B cell (primary cell): ENCODE measurements at regions not wholly inside any gene's neighbourhood (a gene's known extent, or its start where the extent isn't known, plus 50 kb on each side); places are given as distances from the start of the nearest gene placed in this dataset.
A peak's percentile ranks its signal among the peaks of the same experiment; 100 is the strongest.

Source experiments
- ATAC-seq: fragments of 200-7000 bp; cut with Tn5 transposase; one replicate; pipeline ENCODE4 v1.10.0; 2021; ENCODE audit warnings: low read depth, mild to moderate bottlenecking, moderate number of reproducible peaks, moderate library complexity
- CTCF ChIA-PET: fragments of 350-600 bp; sonication (Branson Sonifier 250); formaldehyde crosslinking; loops from one replicate; lab custom pipeline; 2021; ENCODE audit warnings: antibody characterized with exemption, inconsistent platforms; lab: Charles Lee
- POLR2A ChIA-PET: fragments of 350-600 bp; sonication (Branson Sonifier 250); formaldehyde crosslinking; loops from one replicate; lab custom pipeline; 2021; ENCODE audit warnings: antibody characterized with exemption; lab: Charles Lee
- DNase-seq: peaks from one replicate; pipeline ENCODE4 v3.0.0; 2013
- H2AFZ ChIP-seq: 2 replicates; pipeline ENCODE4 v1.6.1; 2012; ENCODE audit warnings: mild to moderate bottlenecking, low read depth, low read length; ENCODE audit not compliant: insufficient read depth, poor library complexity, severe bottlenecking
- H3K27ac ChIP-seq, 2 donors: 1 replicate in 1 of 2; 2 replicates in 1 of 2; pipeline ENCODE4 v1.5.1; 2012 to 2013; ENCODE audit warnings: low read length in 2 of 2, mild to moderate bottlenecking in 2 of 2, moderate library complexity in 1 of 2
- H3K27me3 ChIP-seq, 4 experiments: fragments of 200-600 bp in 1 of 4; sonication (generic) in 1 of 4; replicated peaks in 1 of 4; 1 replicate in 2 of 4; 2 replicates in 2 of 4; pipeline versions ENCODE4 v1.6.1 to v1.7.0; 2013 to 2016; ENCODE audit warnings: low read length in 3 of 4, mild to moderate bottlenecking in 2 of 4, mixed read lengths in 1 of 4, moderate library complexity in 1 of 4; ENCODE audit not compliant: insufficient read depth in 4 of 4, control insufficient read depth in 3 of 4; ENCODE audit errors: control extremely low read depth in 1 of 4
- H3K36me3 ChIP-seq, 2 experiments: replicated peaks in 1 of 2; 1 replicate in 1 of 2; 2 replicates in 1 of 2; pipeline versions ENCODE4 v1.6.1 to v1.7.1; 2013; ENCODE audit warnings: low read length in 1 of 2; ENCODE audit not compliant: insufficient read depth in 2 of 2, control insufficient read depth in 1 of 2; ENCODE audit errors: control extremely low read depth in 1 of 2, extremely low read depth in 1 of 2
- H3K4me1 ChIP-seq, 2 donors: fragments of 200-600 bp in 1 of 2; sonication (generic) in 1 of 2; 1 replicate in 1 of 2; 2 replicates in 1 of 2; pipeline versions ENCODE4 v1.5.1 to v1.6.1; 2013 to 2017; ENCODE audit warnings: low read length in 2 of 2; ENCODE audit not compliant: control insufficient read depth in 2 of 2, insufficient read depth in 2 of 2
- H3K4me2 ChIP-seq: replicated peaks from 2 replicates; pipeline ENCODE3; 2012; ENCODE audit warnings: mild to moderate bottlenecking, low read depth, low read length; ENCODE audit not compliant: poor library complexity, severe bottlenecking
- H3K4me3 ChIP-seq, 5 experiments: fragments of 200-600 bp in 1 of 5; sonication (generic) in 1 of 5; 1 replicate in 3 of 5; 2 replicates in 2 of 5; pipeline versions ENCODE4 v1.5.1 to v1.7.0; 2011 to 2016; ENCODE audit warnings: low read length in 4 of 5, mild to moderate bottlenecking in 4 of 5, low read depth in 2 of 5, control low read depth in 1 of 5, moderate library complexity in 1 of 5; ENCODE audit not compliant: insufficient read depth in 1 of 5; ENCODE audit errors: control extremely low read depth in 1 of 5, extremely low read depth in 1 of 5
- H3K79me2 ChIP-seq: fragments of 200-600 bp; sonication (generic); one replicate; pipeline ENCODE4 v1.6.0; 2016; ENCODE audit warnings: low read length; ENCODE audit not compliant: control insufficient read depth, insufficient read depth
- H3K9ac ChIP-seq: fragments of 200-600 bp; sonication (generic); 2 replicates; pipeline ENCODE4 v1.6.1; 2017; ENCODE audit warnings: mild to moderate bottlenecking, low read length, moderate library complexity
- H3K9me3 ChIP-seq, 3 donors: one replicate each; pipeline versions ENCODE4 v1.6.1 to v1.7.1; 2013; ENCODE audit warnings: low read length in 2 of 3; ENCODE audit not compliant: control insufficient read depth in 2 of 3, insufficient read depth in 1 of 3; ENCODE audit errors: control extremely low read depth in 1 of 3
- H4K20me1 ChIP-seq: 2 replicates; pipeline ENCODE4 v1.6.0; 2012; ENCODE audit warnings: mild to moderate bottlenecking, low read length; ENCODE audit not compliant: insufficient read depth, control insufficient read depth, poor library complexity, severe bottlenecking
- H3K27ac Mint-ChIP-seq: one replicate; pipeline ENCODE4 v1.8.0; 2021; ENCODE audit warnings: mixed read lengths
- H3K27me3 Mint-ChIP-seq: one replicate; pipeline ENCODE4 v1.8.0; 2021; ENCODE audit warnings: mixed read lengths
- H3K4me1 Mint-ChIP-seq: one replicate; pipeline ENCODE4 v1.8.0; 2021; ENCODE audit warnings: mixed read lengths
- H3K4me3 Mint-ChIP-seq: one replicate; pipeline ENCODE4 v1.8.0; 2021; ENCODE audit warnings: mixed read lengths
- H3K9me3 Mint-ChIP-seq: one replicate; pipeline ENCODE4 v1.8.0; 2022; ENCODE audit warnings: mixed read lengths; ENCODE audit not compliant: insufficient read depth
- EZH2 ChIP-seq: IDR thresholded peaks from 2 replicates; pipeline ENCODE4 v1.6.1; 2012; ENCODE audit warnings: borderline replicate concordance, low read depth, mild to moderate bottlenecking, moderate library complexity, low read length; ENCODE audit not compliant: insufficient read depth, poor library complexity, severe bottlenecking
- WGBS: methylation state at CpG from one replicate; pipeline ENCODE4 v1.1.5; 2013; ENCODE audit warnings: missing lambda C conversion rate; ENCODE audit not compliant: insufficient coverage; 5-methylcytosine and 5-hydroxymethylcytosine counted together
- intact Hi-C: fragments of 100-400 bp; cut with micrococcal nuclease; formaldehyde crosslinking; loops from one replicate; pipeline ENCODE4 v1.10.0; 2022
- TF ChIP-seq, protein P1 (sequence below): fragments of 200-600 bp; IDR thresholded peaks from one replicate; pipeline ENCODE4 v1.8.0; 2022; ENCODE audit warnings: antibody characterized with exemption, mild to moderate bottlenecking

- H3K4me1 Mint-ChIP-seq = peaks cover 51% of the 10 kb centered on the region
- WGBS = 87% methylated on average over 4 of the region's 7 CpGs
Measured at GRCh38 chr13:74289107-74289506, 154.9 kb upstream of the KLF12 start.

DNA sequence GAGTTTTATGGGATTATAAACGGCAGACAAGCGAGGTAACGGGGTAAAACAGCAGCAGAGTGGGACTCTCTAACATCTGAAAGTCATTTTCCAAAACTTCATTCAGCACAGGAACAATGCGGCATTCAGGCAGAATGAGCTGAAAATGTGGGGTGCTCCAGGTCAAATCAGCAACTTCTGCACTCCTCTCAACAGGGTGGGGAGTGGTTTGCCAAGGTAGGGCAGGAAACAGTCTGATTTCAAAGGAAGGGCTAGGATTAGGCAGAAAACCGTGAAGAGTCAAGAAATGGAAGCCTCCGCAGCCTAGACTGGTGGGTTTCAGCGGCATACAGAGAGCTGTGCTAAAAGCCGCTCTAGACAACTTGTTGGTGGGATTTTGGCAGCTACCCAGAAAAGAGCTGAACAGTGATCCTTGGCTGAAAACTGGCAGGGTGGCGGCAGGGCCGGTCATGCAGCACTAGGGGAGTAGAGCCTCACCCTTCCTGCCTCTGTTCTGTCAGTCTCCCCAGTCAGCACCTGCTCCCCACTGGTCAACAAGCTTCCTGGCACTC, 154.2 kb upstream of the KLF12 start:
- H3K9ac ChIP-seq = peak overlapping the region; percentile 83
- intact Hi-C loops = loop anchor here (5.0 to 10.0 kb wide), 5 partner anchors 264 to 1249 kb away; partner anchors contain the start of genes COMMD6 and KLF5

More at GRCh38 chr13:74289107-74289506, 154.9 kb upstream of the KLF12 start:
- peak; percentile 14 for DNase-seq
- no peaks in the 10 kb centered on the region for H3K9me3 ChIP-seq
- peak overlapping the region; percentile 88 for H3K4me2 ChIP-seq
- Mint-ChIP-seq H3K9me3 (no peaks in the 10 kb centered on the region), H3K4me3 (peak overlapping the region; percentile 42), H3K27ac (peak overlapping the region; percentile 90), H3K27me3 (no peaks in the 10 kb centered on the region)
- H3K4me1 ChIP-seq = peaks cover 39 to 44% of the 10 kb centered on the region in 2 donors
- H4K20me1 ChIP-seq = no peaks in the 10 kb centered on the region
- intact Hi-C loops = loop anchor here (5.0 to 10.0 kb wide), 5 partner anchors 264 to 1248 kb away; partner anchors contain the start of genes COMMD6 and KLF5
- H3K27ac ChIP-seq = peak overlapping the region; percentile 92 to 93
- no peaks in the 10 kb centered on the region for H3K27me3 ChIP-seq
- H3K4me3 ChIP-seq = no peak overlapping the region
- no peak overlapping the region for H3K9ac ChIP-seq
- H3K79me2 ChIP-seq = no peaks in the 10 kb centered on the region
- no peak overlapping the region for H2AFZ ChIP-seq
- ChIA-PET POLR2A (interaction anchor here (0.6 to 4.4 kb wide), 2 partner anchors 155 to 546 kb away, joined by 3 to 35 read pairs; partner anchors contain the start of gene KLF12), CTCF (interaction anchor here (1.5 to 8.4 kb wide), 5 partner anchors 20 to 523 kb away, joined by 3 to 160 read pairs (median 34); partner anchors contain the start of gene KLF12)
- no peak for ATAC-seq
- H3K36me3 ChIP-seq = no peaks in the 10 kb centered on the region
- TF ChIP-seq EZH2 = no peak
- TF ChIP-seq, protein P1, sequence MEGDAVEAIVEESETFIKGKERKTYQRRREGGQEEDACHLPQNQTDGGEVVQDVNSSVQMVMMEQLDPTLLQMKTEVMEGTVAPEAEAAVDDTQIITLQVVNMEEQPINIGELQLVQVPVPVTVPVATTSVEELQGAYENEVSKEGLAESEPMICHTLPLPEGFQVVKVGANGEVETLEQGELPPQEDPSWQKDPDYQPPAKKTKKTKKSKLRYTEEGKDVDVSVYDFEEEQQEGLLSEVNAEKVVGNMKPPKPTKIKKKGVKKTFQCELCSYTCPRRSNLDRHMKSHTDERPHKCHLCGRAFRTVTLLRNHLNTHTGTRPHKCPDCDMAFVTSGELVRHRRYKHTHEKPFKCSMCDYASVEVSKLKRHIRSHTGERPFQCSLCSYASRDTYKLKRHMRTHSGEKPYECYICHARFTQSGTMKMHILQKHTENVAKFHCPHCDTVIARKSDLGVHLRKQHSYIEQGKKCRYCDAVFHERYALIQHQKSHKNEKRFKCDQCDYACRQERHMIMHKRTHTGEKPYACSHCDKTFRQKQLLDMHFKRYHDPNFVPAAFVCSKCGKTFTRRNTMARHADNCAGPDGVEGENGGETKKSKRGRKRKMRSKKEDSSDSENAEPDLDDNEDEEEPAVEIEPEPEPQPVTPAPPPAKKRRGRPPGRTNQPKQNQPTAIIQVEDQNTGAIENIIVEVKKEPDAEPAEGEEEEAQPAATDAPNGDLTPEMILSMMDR = no peak

More for the DNA sequence above, 154.2 kb upstream of the KLF12 start:
- Histone ChIP-seq H3K27ac (peak overlapping the region; percentile 92 to 93), H3K79me2 (no peaks in the 10 kb centered on the region), H3K36me3 (no peaks in the 10 kb centered on the region), H3K4me2 (peak overlapping the region; percentile 88), H2AFZ (peak overlapping the region; percentile 80), H3K4me1 (peaks cover 39 to 44% of the 10 kb centered on the region in 2 donors), H4K20me1 (no peaks in the 10 kb centered on the region), H3K27me3 (no peaks in the 10 kb centered on the region), H3K4me3 (peak overlapping the region; percentile 43 to 77 (median 58)), H3K9me3 (no peaks in the 10 kb centered on the region)
- Mint-ChIP-seq H3K27me3 (no peaks in the 10 kb centered on the region), H3K27ac (peak overlapping the region; percentile 92), H3K4me1 (peaks cover 51% of the 10 kb centered on the region), H3K4me3 (peak overlapping the region; percentile 88), H3K9me3 (no peaks in the 10 kb centered on the region)
- WGBS = 9% methylated on average over 7 of the region's 10 CpGs
- POLR2A ChIA-PET = interaction anchor here (1.5 to 4.4 kb wide), 2 partner anchors 155 to 226 kb away, joined by 5 to 35 read pairs; partner anchors contain the start of gene KLF12
- DNase-seq (peak; percentile 66), ATAC-seq (no peak)
- TF ChIP-seq EZH2 = no peak
- TF ChIP-seq, protein P1 = no peak
- CTCF ChIA-PET = interaction anchor here (0.7 to 8.4 kb wide), 14 partner anchors 11 to 532 kb away, joined by 3 to 160 read pairs (median 16); partner anchors contain the start of gene KLF12
